ENCODE measurements at regions not wholly inside any gene's neighbourhood (a gene's known extent, or its start where the extent isn't known, plus 50 kb on each side); places are given as distances from the start of the nearest gene placed in this dataset.

- Histone ChIP-seq H3K4me3 (replicated peaks; ENCODE audit: low read depth, low read length) (no peak overlapping the region), H3K36me3 (ENCODE audit: control insufficient read depth, insufficient read depth, low read length) (no peaks in the 10 kb centered on the region), H3K27me3 (replicated peaks; ENCODE audit: control insufficient read depth, insufficient read depth, low read length) (no peaks in the 10 kb centered on the region; the same call in none of the 2 replicates)
- no peak for TF ChIP-seq CTCF (IDR thresholded peaks at IDR 0.05; ENCODE audit: insufficient read depth, low read length, poor library complexity, severe bottlenecking)
- DNase-seq (ENCODE audit: extremely low read depth, insufficient read length), result no peak
Observed at GRCh38 chr12:111224186-111225066, 144.5 kb downstream of the PHETA1 start.

- no peaks in the 10 kb centered on the region for H3K36me3 ChIP-seq (ENCODE audit: control insufficient read depth, insufficient read depth, low read length)
- no peak for TF ChIP-seq CTCF (IDR thresholded peaks at IDR 0.05; ENCODE audit: insufficient read depth, low read length, poor library complexity, severe bottlenecking)
- H3K27me3 ChIP-seq (replicated peaks; ENCODE audit: control insufficient read depth, insufficient read depth, low read length), result no peaks in the 10 kb centered on the region; the same call in 1 of the 2 replicates
- no peak for DNase-seq (ENCODE audit: extremely low read depth, insufficient read length)
- no peak overlapping the region for H3K4me3 ChIP-seq (replicated peaks; ENCODE audit: low read depth, low read length)
Observed at GRCh38 chr12:111222523-111222922, 146.4 kb downstream of the PHETA1 start.

- no peaks in the 10 kb centered on the region for H3K36me3 ChIP-seq (ENCODE audit: control insufficient read depth, insufficient read depth, low read length)
- no peak for TF ChIP-seq CTCF (IDR thresholded peaks at IDR 0.05; ENCODE audit: insufficient read depth, low read length, poor library complexity, severe bottlenecking)
- H3K4me3 ChIP-seq (replicated peaks; ENCODE audit: low read depth, low read length), result no peak overlapping the region
- H3K27me3 ChIP-seq (replicated peaks; ENCODE audit: control insufficient read depth, insufficient read depth, low read length), result no peaks in the 10 kb centered on the region; the same call in 1 of the 2 replicates
- no peak for DNase-seq (ENCODE audit: extremely low read depth, insufficient read length)
Observed at GRCh38 chr12:111222027-111222414, 146.9 kb downstream of the PHETA1 start.

GRCh38 chr12:111221062-111222026, 147.6 kb downstream of the PHETA1 start:
- no peak for TF ChIP-seq CTCF (IDR thresholded peaks at IDR 0.05; ENCODE audit: insufficient read depth, low read length, poor library complexity, severe bottlenecking)
- H3K36me3 ChIP-seq (ENCODE audit: control insufficient read depth, insufficient read depth, low read length), result no peaks in the 10 kb centered on the region
- DNase-seq (ENCODE audit: extremely low read depth, insufficient read length), result no peak
- H3K4me3 ChIP-seq (replicated peaks; ENCODE audit: low read depth, low read length), result no peak overlapping the region
- H3K27me3 ChIP-seq (replicated peaks; ENCODE audit: control insufficient read depth, insufficient read depth, low read length), result no peaks in the 10 kb centered on the region; the same call in 1 of the 2 replicates

- no peaks in the 10 kb centered on the region for H3K36me3 ChIP-seq (ENCODE audit: control insufficient read depth, insufficient read depth, low read length)
- TF ChIP-seq CTCF (IDR thresholded peaks at IDR 0.05; ENCODE audit: insufficient read depth, low read length, poor library complexity, severe bottlenecking), result no peak
- H3K4me3 ChIP-seq (replicated peaks; ENCODE audit: low read depth, low read length), result no peak overlapping the region
- DNase-seq (ENCODE audit: extremely low read depth, insufficient read length), result no peak
- no peaks in the 10 kb centered on the region; the same call in none of the 2 replicates for H3K27me3 ChIP-seq (replicated peaks; ENCODE audit: control insufficient read depth, insufficient read depth, low read length)
Observed at GRCh38 chr12:111220363-111220762, 148.5 kb downstream of the PHETA1 start.

All from GM06990 (cell line).